Right lobe of liver (tissue), 6 donors: ENCODE measurements at regions not wholly inside any gene's neighbourhood (a gene's known extent, or its start where the extent isn't known, plus 50 kb on each side); places are given as distances from the start of the nearest gene placed in this dataset.

Experiments used
- ATAC-seq, 4 donors: fragments of 200-7000 bp; cut with Tn5 transposase; one replicate each; pipeline ENCODE4 v1.9.1; 2020; ENCODE audit warnings: mild to moderate bottlenecking in 4 of 4, moderate library complexity in 4 of 4
- DNase-seq, 3 donors: peaks; one replicate each; pipeline ENCODE4 v3.0.0-alpha.2; 2020
- H3K27ac ChIP-seq, 3 donors: fragments of 200-600 bp; one replicate each; pipeline ENCODE4 v1.8.0; 2022
- H3K27me3 ChIP-seq, 2 donors: fragments of 200-600 bp; one replicate each; pipeline ENCODE4 v1.8.0; 2022
- H3K36me3 ChIP-seq, 4 donors: fragments of 200-600 bp; sonication (generic) in 1 of 4; one replicate each; pipeline versions ENCODE4 v1.5.1 to v1.8.0; 2017 to 2022; ENCODE audit warnings: control low read depth in 1 of 4
- H3K4me1 ChIP-seq, 4 donors: fragments of 200-600 bp; sonication (generic) in 1 of 4; one replicate each; pipeline versions ENCODE4 v1.5.1 to v1.8.0; 2017 to 2022; ENCODE audit warnings: control low read depth in 1 of 4
- H3K4me3 ChIP-seq, 3 donors: fragments of 200-600 bp; one replicate each; pipeline ENCODE4 v1.8.0; 2022
- H3K9me3 ChIP-seq, 4 donors: fragments of 200-600 bp; sonication (generic) in 1 of 4; one replicate each; pipeline versions ENCODE4 v1.5.1 to v1.8.0; 2017 to 2022; ENCODE audit warnings: control low read depth in 1 of 4
- POLR2A ChIP-seq: fragments of 450-650 bp; IDR thresholded peaks from one replicate; pipeline ENCODE4 v1.6.1; 2017; ENCODE audit warnings: antibody characterized with exemption, mild to moderate bottlenecking
- WGBS: methylation state at CpG from one replicate; pipeline ENCODE4 v1.1.6; 2018; ENCODE audit warnings: low coverage, low lambda C conversion rate; ENCODE audit not compliant: insufficient coverage; ENCODE audit errors: missing lambda C conversion rate; 5-methylcytosine and 5-hydroxymethylcytosine counted together
- intact Hi-C, 2 donors: fragments of 100-400 bp; cut with DNase I; formaldehyde crosslinking; loops; one replicate each; pipeline versions ENCODE4 v1.11.2 to v1.14.1; 2022
- TF ChIP-seq, protein P1 (sequence below), 4 donors: fragments of 200-600 bp in 3 of 4; fragments of 450-650 bp in 1 of 4; IDR thresholded peaks; one replicate each; pipeline versions ENCODE4 v1.5.1 to v1.8.0; 2016 to 2022; ENCODE audit warnings: antibody characterized with exemption in 4 of 4, mild to moderate bottlenecking in 2 of 4
- donor health status: DM: no; HTN: yes; CAD: no.
- donor health status: DM: no; HTN: no; CAD: no.
- donor health status: DM: no; HTN: no; CAD: no.
- donor health status: DM: no; HTN: yes; CAD: no.
- donor health status: DM: no; HTN: yes; CAD: no.

- Histone ChIP-seq H3K27ac (no peak overlapping the region), H3K36me3 (no peaks in the 10 kb centered on the region), H3K4me1 (no peaks in the 10 kb centered on the region), H3K4me3 (no peak overlapping the region), H3K27me3 (no peaks in the 10 kb centered on the region), H3K9me3 (no peaks in the 10 kb centered on the region)
- DNase-seq (no peak), ATAC-seq (no peak)
- TF ChIP-seq, protein P1, sequence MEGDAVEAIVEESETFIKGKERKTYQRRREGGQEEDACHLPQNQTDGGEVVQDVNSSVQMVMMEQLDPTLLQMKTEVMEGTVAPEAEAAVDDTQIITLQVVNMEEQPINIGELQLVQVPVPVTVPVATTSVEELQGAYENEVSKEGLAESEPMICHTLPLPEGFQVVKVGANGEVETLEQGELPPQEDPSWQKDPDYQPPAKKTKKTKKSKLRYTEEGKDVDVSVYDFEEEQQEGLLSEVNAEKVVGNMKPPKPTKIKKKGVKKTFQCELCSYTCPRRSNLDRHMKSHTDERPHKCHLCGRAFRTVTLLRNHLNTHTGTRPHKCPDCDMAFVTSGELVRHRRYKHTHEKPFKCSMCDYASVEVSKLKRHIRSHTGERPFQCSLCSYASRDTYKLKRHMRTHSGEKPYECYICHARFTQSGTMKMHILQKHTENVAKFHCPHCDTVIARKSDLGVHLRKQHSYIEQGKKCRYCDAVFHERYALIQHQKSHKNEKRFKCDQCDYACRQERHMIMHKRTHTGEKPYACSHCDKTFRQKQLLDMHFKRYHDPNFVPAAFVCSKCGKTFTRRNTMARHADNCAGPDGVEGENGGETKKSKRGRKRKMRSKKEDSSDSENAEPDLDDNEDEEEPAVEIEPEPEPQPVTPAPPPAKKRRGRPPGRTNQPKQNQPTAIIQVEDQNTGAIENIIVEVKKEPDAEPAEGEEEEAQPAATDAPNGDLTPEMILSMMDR (IDR thresholded peaks at IDR 0.05) = no peak
- no peak for TF ChIP-seq POLR2A
- 73% methylated on average over 10 of the region's 12 CpGs for WGBS
- intact Hi-C loops = no loop called here
These were observed 112.9 kb upstream of the GSE1 start for GRCh38 chr16:85500220-85500619.

- no peak for DNase-seq
- WGBS = 83% methylated on average over 4 of the region's 11 CpGs
- H3K36me3 ChIP-seq = no peaks in the 10 kb centered on the region
- H3K4me3 ChIP-seq = no peak overlapping the region
- intact Hi-C loops = no loop called here
- no peaks in the 10 kb centered on the region for H3K9me3 ChIP-seq
- ATAC-seq = no peak
- no peaks in the 10 kb centered on the region for H3K27me3 ChIP-seq
- H3K27ac ChIP-seq = no peak overlapping the region
- TF ChIP-seq, protein P1 (IDR thresholded peaks at IDR 0.05) = no peak
- no peak for TF ChIP-seq POLR2A
- H3K4me1 ChIP-seq = no peaks in the 10 kb centered on the region
These were observed 111.2 kb upstream of the GSE1 start for GRCh38 chr16:85501900-85502299.

DNA sequence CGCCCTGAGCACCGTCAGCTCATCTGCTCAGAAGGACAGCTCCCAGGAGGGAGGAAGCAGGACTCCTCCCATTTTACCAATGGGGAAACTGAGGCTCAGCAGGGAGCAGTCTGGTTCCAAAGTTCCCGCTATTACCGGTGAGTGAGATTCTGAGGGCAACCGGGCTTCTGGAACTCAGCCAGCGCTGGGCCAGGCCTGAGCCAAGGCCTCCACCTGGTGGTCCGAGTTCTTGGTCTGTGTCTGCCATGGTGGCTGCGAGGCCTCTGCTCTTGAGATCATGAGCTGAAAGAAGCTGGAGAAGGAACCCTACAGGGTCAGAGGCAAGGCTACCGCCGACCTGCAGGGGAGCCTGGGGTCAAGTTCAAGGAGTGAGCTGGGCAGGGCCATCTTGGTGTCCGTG is 110.8 kb upstream of the GSE1 start:
- Histone ChIP-seq H3K4me3 (no peak overlapping the region), H3K27ac (no peak overlapping the region), H3K4me1 (no peaks in the 10 kb centered on the region), H3K27me3 (no peaks in the 10 kb centered on the region), H3K9me3 (no peaks in the 10 kb centered on the region), H3K36me3 (no peaks in the 10 kb centered on the region)
- no peak for DNase-seq
- no peak for ATAC-seq
- TF ChIP-seq, protein P1 (IDR thresholded peaks at IDR 0.05) = no peak
- TF ChIP-seq POLR2A = no peak
- intact Hi-C loops = no loop called here
- WGBS = 100% methylated on average over 1 of the region's 11 CpGs

DNA sequence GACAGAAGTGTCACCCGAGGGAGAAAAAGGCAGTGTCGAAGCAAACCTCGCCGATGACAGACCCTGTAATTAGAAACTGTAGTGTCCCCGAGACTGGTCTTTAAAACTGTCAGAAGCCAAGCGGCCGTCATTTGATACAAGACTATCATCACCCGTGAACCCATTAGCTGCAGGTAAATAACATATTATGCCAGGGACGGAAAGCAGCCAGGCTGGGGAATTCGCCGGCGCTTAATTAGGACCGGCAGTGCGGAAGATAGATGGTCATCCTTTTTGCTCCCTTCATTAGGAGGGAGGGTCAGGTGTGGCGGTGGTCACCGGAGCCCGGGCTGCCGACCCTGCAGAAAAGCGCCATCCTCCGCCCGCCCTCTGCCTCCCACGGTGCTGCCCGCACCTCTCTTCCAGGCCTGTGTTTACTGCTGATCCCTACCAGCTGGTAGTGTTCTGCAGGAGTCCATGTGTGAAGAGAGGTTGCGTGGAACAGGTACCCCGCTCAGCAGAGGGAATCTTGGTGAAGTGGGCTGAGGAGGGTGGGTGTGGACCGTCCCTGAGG is 109.4 kb upstream of the GSE1 start:
- TF ChIP-seq, protein P1 (IDR thresholded peaks at IDR 0.05) = no peak
- no peak for TF ChIP-seq POLR2A
- no peaks in the 10 kb centered on the region for H3K36me3 ChIP-seq
- no peaks in the 10 kb centered on the region for H3K4me1 ChIP-seq
- WGBS = 87% methylated on average over 17 of the region's 26 CpGs
- H3K9me3 ChIP-seq = no peaks in the 10 kb centered on the region
- ATAC-seq = no peak
- intact Hi-C loops = no loop called here
- no peaks in the 10 kb centered on the region for H3K27me3 ChIP-seq
- H3K27ac ChIP-seq = no peak overlapping the region
- no peak overlapping the region for H3K4me3 ChIP-seq
- DNase-seq = no peak

DNA sequence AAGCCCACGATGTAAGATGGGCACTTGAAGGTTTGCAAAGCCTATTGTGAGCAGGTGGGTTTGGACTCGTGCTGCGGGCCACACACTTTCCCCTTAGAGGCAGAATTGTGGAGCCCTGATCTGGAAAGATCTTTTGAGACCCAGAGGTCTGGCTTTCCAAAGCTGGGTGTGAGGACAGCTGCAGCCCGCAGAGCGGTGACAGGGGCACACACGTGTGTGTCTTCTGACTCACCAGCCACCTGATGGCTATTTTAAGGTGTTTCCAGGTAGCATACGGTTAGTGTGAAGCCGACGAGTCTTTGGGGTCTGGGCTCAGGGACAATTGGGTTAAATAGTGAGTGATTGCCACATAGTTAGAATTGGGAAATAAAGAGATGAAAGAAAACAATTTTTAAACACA is 108.9 kb upstream of the GSE1 start:
- WGBS = 25% methylated on average over 3 of the region's 9 CpGs
- peak in 1 of 4 donors; percentile 22 for ATAC-seq
- TF ChIP-seq POLR2A = no peak
- TF ChIP-seq, protein P1 (IDR thresholded peaks at IDR 0.05) = no peak

More for the DNA sequence above, 108.9 kb upstream of the GSE1 start:
- intact Hi-C loops = no loop called here
- Histone ChIP-seq H3K4me3 (no peak overlapping the region), H3K4me1 (no peaks in the 10 kb centered on the region), H3K9me3 (no peaks in the 10 kb centered on the region), H3K36me3 (no peaks in the 10 kb centered on the region), H3K27me3 (no peaks in the 10 kb centered on the region), H3K27ac (no peak overlapping the region)
- DNase-seq = no peak
